CD4-positive, alpha-beta memory T cell (primary cell): ENCODE measurements at regions not wholly inside any gene's neighbourhood (a gene's known extent, or its start where the extent isn't known, plus 50 kb on each side); places are given as distances from the start of the nearest gene placed in this dataset.

Experiments used
- CTCF ChIA-PET: fragments of 350-600 bp; sonication (Branson Sonifier 250); formaldehyde crosslinking; loops from one replicate; lab custom pipeline; 2021; ENCODE audit warnings: inconsistent platforms; ENCODE audit not compliant: partially characterized antibody; lab: Charles Lee
- POLR2A ChIA-PET: fragments of 350-600 bp; sonication (Branson Sonifier 250); formaldehyde crosslinking; loops from one replicate; lab custom pipeline; 2021; ENCODE audit not compliant: partially characterized antibody; lab: Charles Lee
- DNase-seq, 5 donors: peaks; one replicate each; pipeline versions ENCODE4 v3.0.0 to v3.0.0-alpha.2; 2020 to 2022; ENCODE audit warnings: mixed read lengths in 1 of 5
- H3K27ac ChIP-seq: one replicate; pipeline ENCODE4 v1.7.0; 2013; ENCODE audit warnings: low read depth, low read length
- H3K27me3 ChIP-seq: 2 replicates; pipeline ENCODE4 v1.7.0; 2013; ENCODE audit warnings: mild to moderate bottlenecking, low read length, moderate library complexity; ENCODE audit not compliant: insufficient read depth
- H3K36me3 ChIP-seq: 2 replicates; pipeline ENCODE4 v1.7.0; 2013; ENCODE audit warnings: mild to moderate bottlenecking, low read length, moderate library complexity; ENCODE audit not compliant: insufficient read depth
- H3K4me1 ChIP-seq: 2 replicates; pipeline ENCODE4 v1.7.0; 2013; ENCODE audit warnings: mild to moderate bottlenecking, low read length, moderate library complexity; ENCODE audit not compliant: insufficient read depth
- H3K4me3 ChIP-seq, 2 donors: one replicate each; pipeline ENCODE4 v1.7.0; 2013; ENCODE audit warnings: low read length in 2 of 2, mild to moderate bottlenecking in 1 of 2
- H3K9me3 ChIP-seq, 2 donors: one replicate each; pipeline ENCODE4 v1.7.0; 2013; ENCODE audit warnings: low read length in 2 of 2, control low read depth in 1 of 2; ENCODE audit not compliant: control insufficient read depth in 1 of 2
- H3K27ac Mint-ChIP-seq, 7 donors: one replicate each; pipeline ENCODE4 v1.8.0; 2020 to 2021; ENCODE audit warnings: mixed read lengths in 7 of 7, mild to moderate bottlenecking in 6 of 7, inconsistent platforms in 3 of 7, moderate library complexity in 3 of 7
- H3K27me3 Mint-ChIP-seq, 2 donors: one replicate each; pipeline ENCODE4 v1.8.0; 2020 to 2021; ENCODE audit warnings: mixed read lengths in 2 of 2
- H3K36me3 Mint-ChIP-seq, 2 donors: one replicate each; pipeline ENCODE4 v1.8.0; 2020 to 2021; ENCODE audit warnings: mixed read lengths in 2 of 2, inconsistent platforms in 1 of 2, mild to moderate bottlenecking in 1 of 2
- H3K4me1 Mint-ChIP-seq, 4 donors: one replicate each; pipeline ENCODE4 v1.8.0; 2020 to 2021; ENCODE audit warnings: mixed read lengths in 4 of 4, mild to moderate bottlenecking in 1 of 4
- H3K4me3 Mint-ChIP-seq, 8 donors: one replicate each; pipeline ENCODE4 v1.8.0; 2020 to 2021; ENCODE audit warnings: mixed read lengths in 8 of 8, mild to moderate bottlenecking in 7 of 8, moderate library complexity in 6 of 8, inconsistent platforms in 3 of 8
- H3K9me3 Mint-ChIP-seq, 8 donors: one replicate each; pipeline ENCODE4 v1.8.0; 2020 to 2021; ENCODE audit warnings: mixed read lengths in 8 of 8, mild to moderate bottlenecking in 5 of 8, inconsistent platforms in 3 of 8, moderate library complexity in 1 of 8
- intact Hi-C: fragments of 100-400 bp; cut with micrococcal nuclease; formaldehyde crosslinking; loops from one replicate; pipeline ENCODE4 v1.15.1; 2023

DNA sequence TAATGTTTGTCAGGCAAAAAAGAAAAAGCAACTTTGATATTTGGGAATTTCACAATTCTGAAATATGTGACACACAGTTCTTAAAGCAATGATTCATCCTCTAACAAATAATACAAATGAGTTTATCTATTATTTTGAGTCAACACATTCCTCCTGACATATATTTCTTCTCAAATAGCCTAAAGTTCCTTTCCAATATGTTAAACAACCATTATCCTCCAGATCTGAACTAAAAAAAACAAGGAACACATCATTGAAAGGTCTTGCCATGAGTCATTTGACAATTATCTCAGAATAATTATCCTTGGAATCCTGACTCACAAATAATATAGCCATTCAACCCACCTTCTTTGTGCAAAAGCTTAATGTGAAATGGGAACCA lies 208.7 kb upstream of the CDIN1 start:
- no peaks in the 10 kb centered on the region for H3K27me3 Mint-ChIP-seq
- H3K36me3 Mint-ChIP-seq = no peaks in the 10 kb centered on the region
- no peak overlapping the region for H3K4me3 Mint-ChIP-seq
- Histone ChIP-seq H3K9me3 (no peaks in the 10 kb centered on the region), H3K4me1 (no peaks in the 10 kb centered on the region), H3K27me3 (no peaks in the 10 kb centered on the region), H3K36me3 (no peaks in the 10 kb centered on the region), H3K4me3 (no peak overlapping the region), H3K27ac (no peak overlapping the region)
- ChIA-PET POLR2A (no interaction called here), CTCF (no interaction called here)
- DNase-seq = no peak
- intact Hi-C loops = no loop called here
- no peaks in the 10 kb centered on the region for H3K4me1 Mint-ChIP-seq
- H3K9me3 Mint-ChIP-seq = peaks cover 0 to 4% (median 0%) of the 10 kb centered on the region in 8 donors
- H3K27ac Mint-ChIP-seq = no peak overlapping the region

GRCh38 chr15:36371509-36371908 lies 207.9 kb upstream of the CDIN1 start:
- H3K27me3 ChIP-seq = no peaks in the 10 kb centered on the region
- no peaks in the 10 kb centered on the region for H3K36me3 ChIP-seq
- peaks cover 0 to 4% (median 0%) of the 10 kb centered on the region in 8 donors for H3K9me3 Mint-ChIP-seq
- H3K9me3 ChIP-seq = no peaks in the 10 kb centered on the region
- no peaks in the 10 kb centered on the region for H3K36me3 Mint-ChIP-seq
- DNase-seq = no peak
- ChIA-PET CTCF (no interaction called here), POLR2A (no interaction called here)
- H3K4me3 ChIP-seq = no peak overlapping the region
- no peaks in the 10 kb centered on the region for H3K4me1 ChIP-seq
- no peaks in the 10 kb centered on the region for H3K4me1 Mint-ChIP-seq
- intact Hi-C loops = no loop called here
- H3K27me3 Mint-ChIP-seq = no peaks in the 10 kb centered on the region
- no peak overlapping the region for H3K27ac ChIP-seq
- H3K27ac Mint-ChIP-seq = no peak overlapping the region
- H3K4me3 Mint-ChIP-seq = no peak overlapping the region

DNA sequence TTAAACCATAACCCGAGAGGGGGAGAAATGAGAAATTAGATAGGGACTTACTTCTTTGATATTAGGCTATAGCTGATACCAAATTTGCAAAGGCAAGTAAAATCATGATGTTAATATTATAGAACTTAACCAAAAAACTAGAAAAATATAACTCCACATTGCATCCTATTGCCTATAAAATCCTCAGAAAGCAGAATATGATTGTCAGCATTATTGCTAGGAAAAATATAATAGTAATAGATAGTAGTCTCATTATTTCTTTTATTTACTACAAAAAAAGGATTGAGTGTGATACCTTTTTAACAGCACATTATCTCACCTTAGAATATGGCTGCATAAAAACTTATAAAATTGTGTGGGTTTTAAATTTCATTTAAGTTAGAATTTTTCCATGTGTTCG lies 206.5 kb upstream of the CDIN1 start:
- no peak overlapping the region for H3K4me3 ChIP-seq
- Mint-ChIP-seq H3K4me1 (no peaks in the 10 kb centered on the region), H3K27ac (no peak overlapping the region), H3K9me3 (peaks cover 0 to 4% (median under 1%) of the 10 kb centered on the region in 8 donors), H3K36me3 (no peaks in the 10 kb centered on the region), H3K4me3 (no peak overlapping the region), H3K27me3 (no peaks in the 10 kb centered on the region)
- no peaks in the 10 kb centered on the region for H3K27me3 ChIP-seq
- intact Hi-C loops = no loop called here
- POLR2A ChIA-PET = no interaction called here
- CTCF ChIA-PET = no interaction called here
- no peak for DNase-seq
- H3K27ac ChIP-seq = no peak overlapping the region
- H3K36me3 ChIP-seq = no peaks in the 10 kb centered on the region
- H3K9me3 ChIP-seq = no peaks in the 10 kb centered on the region
- H3K4me1 ChIP-seq = no peaks in the 10 kb centered on the region

- no peak overlapping the region for H3K4me3 ChIP-seq
- Mint-ChIP-seq H3K4me3 (no peak overlapping the region), H3K36me3 (no peaks in the 10 kb centered on the region), H3K27me3 (no peaks in the 10 kb centered on the region), H3K9me3 (peaks cover 0 to 4% (median under 1%) of the 10 kb centered on the region in 8 donors), H3K27ac (no peak overlapping the region), H3K4me1 (no peaks in the 10 kb centered on the region)
- H3K27me3 ChIP-seq = no peaks in the 10 kb centered on the region
- no peaks in the 10 kb centered on the region for H3K9me3 ChIP-seq
- intact Hi-C loops = no loop called here
- H3K36me3 ChIP-seq = no peaks in the 10 kb centered on the region
- no peak overlapping the region for H3K27ac ChIP-seq
- CTCF ChIA-PET = no interaction called here
- no peak for DNase-seq
- POLR2A ChIA-PET = no interaction called here
- no peaks in the 10 kb centered on the region for H3K4me1 ChIP-seq
Observed at GRCh38 chr15:36373550-36373949, 205.9 kb upstream of the CDIN1 start.

GRCh38 chr15:36389107-36389506 lies 190.3 kb upstream of the CDIN1 start:
- H3K36me3 ChIP-seq = no peaks in the 10 kb centered on the region
- H3K4me1 Mint-ChIP-seq = no peaks in the 10 kb centered on the region
- DNase-seq = no peak
- ChIA-PET CTCF (no interaction called here), POLR2A (no interaction called here)
- peaks cover 0 to 2% (median 0%) of the 10 kb centered on the region in 8 donors for H3K9me3 Mint-ChIP-seq
- intact Hi-C loops = no loop called here
- no peaks in the 10 kb centered on the region for H3K36me3 Mint-ChIP-seq
- no peak overlapping the region for H3K27ac Mint-ChIP-seq
- H3K9me3 ChIP-seq = no peaks in the 10 kb centered on the region
- H3K4me3 Mint-ChIP-seq = no peak overlapping the region
- no peaks in the 10 kb centered on the region for H3K4me1 ChIP-seq
- no peaks in the 10 kb centered on the region for H3K27me3 Mint-ChIP-seq
- no peak overlapping the region for H3K4me3 ChIP-seq
- H3K27ac ChIP-seq = no peak overlapping the region
- H3K27me3 ChIP-seq = no peaks in the 10 kb centered on the region

DNA sequence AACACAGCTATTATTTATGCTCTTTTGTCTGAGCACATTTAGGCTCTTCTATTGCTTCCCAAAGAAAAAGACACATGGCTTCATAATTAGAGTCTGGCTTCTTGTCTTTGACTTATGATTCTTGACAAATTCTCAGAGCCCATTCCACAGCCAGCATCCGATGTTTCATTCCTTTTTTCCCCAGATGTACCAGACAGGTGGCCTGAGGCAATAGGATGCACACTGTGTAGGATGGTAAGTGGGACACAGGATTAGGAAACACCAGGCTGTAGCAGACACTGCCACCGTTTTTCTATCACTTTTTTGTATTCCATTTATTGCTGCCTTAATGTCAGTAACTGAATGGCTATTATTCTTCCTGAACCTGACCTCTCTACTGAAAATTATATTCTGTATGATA lies 188.9 kb upstream of the CDIN1 start:
- CTCF ChIA-PET = no interaction called here
- Mint-ChIP-seq H3K27ac (no peak overlapping the region), H3K4me1 (no peaks in the 10 kb centered on the region), H3K4me3 (no peak overlapping the region), H3K36me3 (no peaks in the 10 kb centered on the region), H3K9me3 (peaks cover 0 to 3% (median 0%) of the 10 kb centered on the region in 8 donors), H3K27me3 (no peaks in the 10 kb centered on the region)
- intact Hi-C loops = no loop called here
- POLR2A ChIA-PET = no interaction called here
- Histone ChIP-seq H3K36me3 (no peaks in the 10 kb centered on the region), H3K4me3 (no peak overlapping the region), H3K9me3 (no peaks in the 10 kb centered on the region), H3K27ac (no peak overlapping the region), H3K27me3 (no peaks in the 10 kb centered on the region), H3K4me1 (no peaks in the 10 kb centered on the region)
- DNase-seq = no peak

GRCh38 chr15:36392676-36393266 lies 186.7 kb upstream of the CDIN1 start:
- H3K36me3 Mint-ChIP-seq = no peaks in the 10 kb centered on the region
- H3K4me1 Mint-ChIP-seq = no peaks in the 10 kb centered on the region
- no peak overlapping the region for H3K27ac Mint-ChIP-seq
- H3K27ac ChIP-seq = no peak overlapping the region
- DNase-seq = no peak
- intact Hi-C loops = no loop called here
- POLR2A ChIA-PET = no interaction called here
- no peak overlapping the region for H3K4me3 Mint-ChIP-seq
- H3K36me3 ChIP-seq = no peaks in the 10 kb centered on the region
- no peaks in the 10 kb centered on the region for H3K27me3 Mint-ChIP-seq
- H3K4me3 ChIP-seq = no peak overlapping the region
- CTCF ChIA-PET = no interaction called here
- H3K4me1 ChIP-seq = no peaks in the 10 kb centered on the region
- no peaks in the 10 kb centered on the region for H3K27me3 ChIP-seq
- peaks cover 0 to 3% (median 0%) of the 10 kb centered on the region in 8 donors for H3K9me3 Mint-ChIP-seq
- no peaks in the 10 kb centered on the region for H3K9me3 ChIP-seq

DNA sequence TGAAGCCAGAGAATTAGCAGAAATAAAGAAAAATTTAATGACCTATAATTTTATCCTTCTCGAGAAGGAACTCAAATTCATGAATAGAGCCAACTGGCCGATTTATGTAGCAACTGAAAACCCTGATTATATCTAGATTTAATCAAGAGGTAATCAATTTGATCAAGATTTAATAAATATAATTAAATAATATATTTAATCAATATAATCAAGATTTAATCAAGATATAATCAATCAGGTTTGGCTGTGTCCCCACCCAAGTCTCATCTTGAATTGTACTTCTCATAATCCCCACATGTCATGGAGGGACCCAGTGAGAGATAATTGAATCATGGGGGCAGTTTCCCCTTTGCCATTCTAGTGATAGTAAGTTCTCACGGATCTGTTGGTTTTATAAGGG lies 181.2 kb upstream of the CDIN1 start:
- no peak overlapping the region for H3K4me3 ChIP-seq
- no peak overlapping the region for H3K4me3 Mint-ChIP-seq
- no peaks in the 10 kb centered on the region for H3K27me3 Mint-ChIP-seq
- intact Hi-C loops = no loop called here
- H3K4me1 Mint-ChIP-seq = no peaks in the 10 kb centered on the region
- H3K4me1 ChIP-seq = no peaks in the 10 kb centered on the region
- ChIA-PET CTCF (no interaction called here), POLR2A (no interaction called here)
- DNase-seq = no peak
- peaks cover 0 to 3% (median 0%) of the 10 kb centered on the region in 8 donors for H3K9me3 Mint-ChIP-seq
- H3K27me3 ChIP-seq = no peaks in the 10 kb centered on the region
- no peaks in the 10 kb centered on the region for H3K9me3 ChIP-seq
- H3K36me3 Mint-ChIP-seq = no peaks in the 10 kb centered on the region
- no peak overlapping the region for H3K27ac ChIP-seq
- no peaks in the 10 kb centered on the region for H3K36me3 ChIP-seq
- no peak overlapping the region for H3K27ac Mint-ChIP-seq
